Endothelial cell of umbilical vein (primary cell): ENCODE measurements at regions not wholly inside any gene's neighbourhood (a gene's known extent, or its start where the extent isn't known, plus 50 kb on each side); places are given as distances from the start of the nearest gene placed in this dataset.
A peak's percentile ranks its signal among the peaks of the same experiment; 100 is the strongest.

ENCODE experiments used
- BruUV-seq: library from RNA; stranded (reverse); fragments of 400-500 nt; replicated peaks from 2 replicates; lab custom pipeline; 2021; lab: Mats Ljungman, UMichigan
- CTCF ChIA-PET: fragments of 300-600, 350-600 bp; sonication (Branson Sonifier 250); formaldehyde crosslinking; loops from one replicate; lab custom pipeline; 2021; ENCODE audit warnings: antibody characterized with exemption, inconsistent platforms; lab: Charles Lee
- POLR2A ChIA-PET: fragments of 300-600, 350-600 bp; sonication (Branson Sonifier 250); formaldehyde crosslinking; loops from one replicate; lab custom pipeline; 2021; ENCODE audit warnings: antibody characterized with exemption, inconsistent platforms; lab: Charles Lee
- DNase-seq: peaks from one replicate; pipeline ENCODE4 v3.0.0-alpha.2; 2011; ENCODE audit warnings: low read depth, low spot score
- FAIRE-seq: peaks from 2 replicates; lab custom pipeline; 2011; peaks lifted over from hg19 to GRCh38; lab: Jason Lieb, UNC
- H2AFZ ChIP-seq: 2 replicates; pipeline ENCODE4 v1.6.0; 2012; ENCODE audit warnings: low read depth, low read length, control low read depth, inconsistent platforms
- H3K27ac ChIP-seq: 2 replicates; pipeline ENCODE4 v1.5.1; 2011; ENCODE audit warnings: low read depth, mild to moderate bottlenecking, control low read depth, low read length, moderate library complexity; ENCODE audit not compliant: insufficient read depth
- H3K27me3 ChIP-seq, 2 experiments: 2 replicates each; pipeline versions ENCODE4 v1.6.0 to v1.6.1; 2011; ENCODE audit warnings: low read length in 2 of 2, mixed read lengths in 1 of 2; ENCODE audit not compliant: control insufficient read depth in 2 of 2, insufficient read depth in 2 of 2
- H3K36me3 ChIP-seq, 2 experiments: 2 replicates in 1 of 2; 3 replicates in 1 of 2; pipeline ENCODE4 v1.5.1; 2011; ENCODE audit warnings: low read length in 2 of 2, mild to moderate bottlenecking in 1 of 2, moderate library complexity in 1 of 2; ENCODE audit not compliant: control insufficient read depth in 2 of 2, insufficient read depth in 2 of 2; ENCODE audit errors: extremely low read depth in 1 of 2
- H3K4me1 ChIP-seq: 3 replicates; pipeline ENCODE4 v1.5.1; 2011; ENCODE audit warnings: mild to moderate bottlenecking, low read length; ENCODE audit not compliant: control insufficient read depth, insufficient read depth; ENCODE audit errors: extremely low read depth
- H3K4me2 ChIP-seq: 2 replicates; pipeline ENCODE4 v1.6.1; 2011; ENCODE audit warnings: low read length, control low read depth, mixed read lengths; ENCODE audit not compliant: insufficient read depth
- H3K4me3 ChIP-seq, 3 experiments: fragments of 200-600 bp in 1 of 3; sonication (generic), shearing (Covaris generic) in 1 of 3; replicated peaks in 1 of 3; 2 replicates each; pipeline ENCODE4 v1.5.1; 2011 to 2016; ENCODE audit warnings: control low read depth in 3 of 3, low read length in 3 of 3, mild to moderate bottlenecking in 2 of 3, inconsistent platforms in 1 of 3, low read depth in 1 of 3, moderate library complexity in 1 of 3; ENCODE audit not compliant: insufficient read depth in 1 of 3
- H3K79me2 ChIP-seq: 2 replicates; pipeline ENCODE4 v1.6.0; 2012; ENCODE audit warnings: low read length, inconsistent platforms; ENCODE audit not compliant: control insufficient read depth, insufficient read depth
- H3K9ac ChIP-seq: replicated peaks from 2 replicates; pipeline ENCODE3; 2011; ENCODE audit warnings: low read length, control low read depth; ENCODE audit not compliant: insufficient read depth; ENCODE audit errors: extremely low read depth
- H3K9me1 ChIP-seq: replicated peaks from 3 replicates; pipeline ENCODE4 v1.6.0; 2011; ENCODE audit warnings: mild to moderate bottlenecking, low read length; ENCODE audit not compliant: control insufficient read depth, insufficient read depth; ENCODE audit errors: extremely low read depth
- H3K9me3 ChIP-seq: replicated peaks from 2 replicates; pipeline ENCODE4 v1.5.1; 2012; ENCODE audit warnings: low read length, inconsistent platforms; ENCODE audit not compliant: control insufficient read depth, insufficient read depth
- H4K20me1 ChIP-seq: replicated peaks from 2 replicates; pipeline ENCODE3; 2011; ENCODE audit warnings: mild to moderate bottlenecking, low read length; ENCODE audit not compliant: control insufficient read depth, insufficient read depth; ENCODE audit errors: extremely low read depth
- CTCF ChIP-seq, 2 donors: IDR thresholded peaks; 1 replicate in 1 of 2; 2 replicates in 1 of 2; pipeline ENCODE4 v1.5.1; 2011; ENCODE audit warnings: low read length in 2 of 2, mild to moderate bottlenecking in 2 of 2, moderate library complexity in 2 of 2, control low read depth in 1 of 2, inconsistent platforms in 1 of 2, low read depth in 1 of 2; ENCODE audit not compliant: insufficient read depth in 1 of 2; ENCODE audit errors: extremely low read depth in 1 of 2
- EZH2 ChIP-seq: IDR thresholded peaks from 2 replicates; pipeline ENCODE4 v1.6.1; 2012; ENCODE audit warnings: borderline replicate concordance, low read depth, mild to moderate bottlenecking, moderate library complexity, low read length, inconsistent platforms; ENCODE audit not compliant: severe bottlenecking
- FOS ChIP-seq: IDR thresholded peaks from 2 replicates; pipeline ENCODE4 v1.6.1; 2011; ENCODE audit warnings: mild to moderate bottlenecking, low read length, moderate library complexity, borderline replicate concordance; ENCODE audit not compliant: insufficient read depth
- GATA2 ChIP-seq: IDR thresholded peaks from 2 replicates; pipeline ENCODE4 v1.7.0; 2011; ENCODE audit warnings: low read depth, mild to moderate bottlenecking, moderate library complexity, mixed read lengths, low read length; ENCODE audit not compliant: insufficient read length, insufficient read depth
- JUN ChIP-seq: IDR thresholded peaks from 2 replicates; pipeline ENCODE4 v1.6.1; 2011; ENCODE audit warnings: borderline replicate concordance, low read depth; ENCODE audit not compliant: insufficient read length, insufficient read depth
- MAX ChIP-seq: IDR thresholded peaks from 2 replicates; pipeline ENCODE4 v1.6.1; 2011; ENCODE audit not compliant: insufficient read depth, insufficient read length
- MYC ChIP-seq: IDR thresholded peaks from one replicate; pipeline ENCODE4 v1.6.1; 2011; ENCODE audit warnings: mild to moderate bottlenecking, low read depth, low read length
- POLR2A ChIP-seq: IDR thresholded peaks from 2 replicates; pipeline ENCODE4 v1.6.1; 2012; ENCODE audit warnings: low read depth, mild to moderate bottlenecking, control low read depth, low read length
- POLR2AphosphoS5 ChIP-seq: IDR thresholded peaks from 2 replicates; pipeline ENCODE4 v1.6.1; 2012; ENCODE audit warnings: low read depth, mild to moderate bottlenecking, control low read depth, low read length, moderate library complexity; ENCODE audit not compliant: insufficient read depth
- dilution Hi-C: fragments of 300-500 bp; cut with MboI; formaldehyde crosslinking; loops from one replicate; pipeline ENCODE4 v1.15.0; 2019; ENCODE audit warnings: low sequenced_read_pairs; ENCODE audit not compliant: extremely low pct_ligation_motif_present
- intact Hi-C: fragments of 100-400 bp; cut with micrococcal nuclease; formaldehyde crosslinking; loops from one replicate; pipeline ENCODE4 v1.10.0; 2022

GRCh38 chr22:27241430-27242321, 559.9 kb downstream of the MN1 start:
- Histone ChIP-seq H3K79me2 (no peaks in the 10 kb centered on the region), H3K4me2 (no peak overlapping the region), H4K20me1 (no peaks in the 10 kb centered on the region), H3K9ac (no peak overlapping the region), H3K27ac (no peak overlapping the region), H3K4me1 (peaks cover 44% of the 10 kb centered on the region), H2AFZ (peak overlapping the region; percentile 48), H3K9me3 (no peaks in the 10 kb centered on the region), H3K36me3 (no peaks in the 10 kb centered on the region), H3K9me1 (no peaks in the 10 kb centered on the region), H3K4me3 (no peak overlapping the region), H3K27me3 (no peaks in the 10 kb centered on the region)
- ChIA-PET POLR2A (no interaction called here), CTCF (interaction anchor here (1.3 kb wide), 1 partner anchor 563 kb away, joined by 4 read pairs; no protein-coding TSS in a partner anchor)
- no peak for TF ChIP-seq MYC
- TF ChIP-seq JUN: no peak
- TF ChIP-seq POLR2A: no peak
- TF ChIP-seq GATA2: no peak
- no peak for TF ChIP-seq EZH2
- TF ChIP-seq CTCF (IDR thresholded peaks at IDR 0.05; ENCODE audit: extremely low read depth in 1 of 2, insufficient read depth in 1 of 2, low read depth in 1 of 2, low read length in 2 of 2): no peak
- TF ChIP-seq FOS: no peak
- TF ChIP-seq MAX: no peak
- no peak for TF ChIP-seq POLR2AphosphoS5
- FAIRE-seq (no peak), DNase-seq (peak; percentile 83)
- intact Hi-C loops (loop anchor here (5.0 to 10.0 kb wide), 2 partner anchors 407 to 569 kb away; no protein-coding TSS in a partner anchor), dilution Hi-C loops (no loop called here)
- BruUV-seq: no TSS peak
